Esophagus muscularis mucosa (tissue), 4 donors: ENCODE measurements at regions not wholly inside any gene's neighbourhood (a gene's known extent, or its start where the extent isn't known, plus 50 kb on each side); places are given as distances from the start of the nearest gene placed in this dataset.

Experiments
- CTCF ChIP-seq, 3 experiments: fragments of 200-600 bp in 2 of 3; fragments of 450-650 bp in 1 of 3; sonication (generic) in 2 of 3; IDR thresholded peaks; one replicate each; pipeline ENCODE4 v1.5.1; 2017 to 2019; ENCODE audit warnings: antibody characterized with exemption in 3 of 3, mild to moderate bottlenecking in 2 of 3, moderate library complexity in 1 of 3
- EP300 ChIP-seq: sonication (generic); formaldehyde crosslinking; IDR thresholded peaks from one replicate; pipeline ENCODE4 v1.6.1; 2017; ENCODE audit warnings: antibody characterized with exemption
- POLR2AphosphoS5 ChIP-seq, 2 donors: sonication (generic); formaldehyde crosslinking; IDR thresholded peaks; one replicate each; pipeline ENCODE4 v1.6.1; 2017; ENCODE audit warnings: antibody characterized with exemption in 2 of 2

- no peak for TF ChIP-seq CTCF (IDR thresholded peaks at IDR 0.05)
- no peak for TF ChIP-seq EP300
- no peak for TF ChIP-seq POLR2AphosphoS5 (IDR thresholded peaks at IDR 0.05)
Measured at GRCh38 chr11:15769203-15769602, 587.1 kb downstream of the SOX6 start.
